Activated gamma-delta T cell (primary cell): ENCODE measurements at regions not wholly inside any gene's neighbourhood (a gene's known extent, or its start where the extent isn't known, plus 50 kb on each side); places are given as distances from the start of the nearest gene placed in this dataset.
"Not testable (repeated sequence)": the region's sequence is repeated elsewhere in the genome, so short reads cannot be mapped to it uniquely, and the experiment has no call there.

Experiments
- DNase-seq: peaks from one replicate; lab custom pipeline; 2025; lab: John Stamatoyannopoulos, UW

- no peak for DNase-seq
Observed at GRCh38 chr2:81389203-81389602, 1084.7 kb upstream of the LRRTM1 start.

- no peak for DNase-seq
Observed at GRCh38 chr2:81363800-81364199, 1059.2 kb upstream of the LRRTM1 start.

GRCh38 chr2:81362468-81362867 lies 1057.9 kb upstream of the LRRTM1 start:
- not testable (repeated sequence) for DNase-seq

- DNase-seq: no peak
Observed at GRCh38 chr2:81355436-81355835, 1050.9 kb upstream of the LRRTM1 start.

GRCh38 chr2:81334046-81334445 lies 1029.5 kb upstream of the LRRTM1 start:
- no peak for DNase-seq

GRCh38 chr2:81328968-81329367 lies 1024.4 kb upstream of the LRRTM1 start:
- DNase-seq: no peak

- DNase-seq: no peak
Observed at GRCh38 chr2:81327911-81328310, 1023.4 kb upstream of the LRRTM1 start.

- no peak for DNase-seq
Observed at GRCh38 chr2:81324046-81324445, 1019.5 kb upstream of the LRRTM1 start.

GRCh38 chr2:81304154-81304830 lies 999.7 kb upstream of the LRRTM1 start:
- no peak for DNase-seq

- no peak for DNase-seq
Observed at GRCh38 chr2:81303321-81303720, 998.8 kb upstream of the LRRTM1 start.

GRCh38 chr2:81299841-81300240 lies 995.3 kb upstream of the LRRTM1 start:
- no peak for DNase-seq

- no peak for DNase-seq
Observed at GRCh38 chr2:81290846-81291245, 986.3 kb upstream of the LRRTM1 start.

- no peak for DNase-seq
Observed at GRCh38 chr2:81283081-81283480, 978.5 kb upstream of the LRRTM1 start.

- no peak for DNase-seq
Observed at GRCh38 chr2:81282151-81282769, 977.7 kb upstream of the LRRTM1 start.

- DNase-seq: no peak
Observed at GRCh38 chr2:81276595-81276994, 972.0 kb upstream of the LRRTM1 start.

GRCh38 chr2:81266106-81266505 lies 961.6 kb upstream of the LRRTM1 start:
- DNase-seq: no peak

- DNase-seq: no peak
Observed at GRCh38 chr2:81263989-81264388, 959.4 kb upstream of the LRRTM1 start.

GRCh38 chr2:81260320-81260719 lies 955.8 kb upstream of the LRRTM1 start:
- DNase-seq: no peak

- DNase-seq: no peak
Observed at GRCh38 chr2:81250270-81250669, 945.7 kb upstream of the LRRTM1 start.

- DNase-seq: no peak
Observed at GRCh38 chr2:81249152-81249551, 944.6 kb upstream of the LRRTM1 start.

- DNase-seq: no peak
Observed at GRCh38 chr2:81247648-81248047, 943.1 kb upstream of the LRRTM1 start.

GRCh38 chr2:81242501-81242900 lies 937.9 kb upstream of the LRRTM1 start:
- no peak for DNase-seq

GRCh38 chr2:81238462-81238861 lies 933.9 kb upstream of the LRRTM1 start:
- DNase-seq: no peak

GRCh38 chr2:81235601-81236000 lies 931.0 kb upstream of the LRRTM1 start:
- DNase-seq: no peak
